ENCODE measurements at regions not wholly inside any gene's neighbourhood (a gene's known extent, or its start where the extent isn't known, plus 50 kb on each side); places are given as distances from the start of the nearest gene placed in this dataset.

GRCh38 chr6:23311211-23311610 is 741.8 kb downstream of the HDGFL1 start:
- Histone ChIP-seq H3K27ac (ENCODE audit: low read length) (no peak overlapping the region), H4K20me1 (ENCODE audit: insufficient read depth, low read length) (no peaks in the 10 kb centered on the region)
- no peak for TF ChIP-seq EZH2 (IDR thresholded peaks at IDR 0.05; ENCODE audit: borderline replicate concordance, low read depth, low read length, severe bottlenecking)

GRCh38 chr6:23316131-23316530 is 746.8 kb downstream of the HDGFL1 start:
- no peaks in the 10 kb centered on the region for H4K20me1 ChIP-seq (ENCODE audit: insufficient read depth, low read length)
- H2AFZ ChIP-seq (ENCODE audit: low read depth, low read length), result no peak overlapping the region
- H3K27me3 ChIP-seq (ENCODE audit: insufficient read depth, low read length, poor library complexity), result no peaks in the 10 kb centered on the region
- H3K36me3 ChIP-seq (ENCODE audit: insufficient read depth, low read length), result no peaks in the 10 kb centered on the region
- no peak overlapping the region for H3K4me3 ChIP-seq (ENCODE audit: low read depth in 1 of 2, low read length in 2 of 2)
- no peaks in the 10 kb centered on the region for H3K4me1 ChIP-seq (ENCODE audit: insufficient read depth, low read length)
- no peak overlapping the region for H3K27ac ChIP-seq (ENCODE audit: low read length)
- H3K79me2 ChIP-seq (ENCODE audit: insufficient read depth, low read length), result no peaks in the 10 kb centered on the region
- H3K9ac ChIP-seq (ENCODE audit: low read depth, low read length), result no peak overlapping the region
- TF ChIP-seq CTCF (IDR thresholded peaks at IDR 0.05; ENCODE audit: borderline replicate concordance, extremely low read depth, low read length, poor library complexity, severe bottlenecking), result no peak
- TF ChIP-seq EZH2 (IDR thresholded peaks at IDR 0.05; ENCODE audit: borderline replicate concordance, low read depth, low read length, severe bottlenecking), result no peak
- DNase-seq (no peak), ATAC-seq (ENCODE audit: insufficient read depth, low read depth) (no peak)
- no peak overlapping the region for H3K4me2 ChIP-seq (ENCODE audit: insufficient read depth, low read length)
- H3K9me3 ChIP-seq (ENCODE audit: insufficient read depth, low read length, severe bottlenecking), result no peaks in the 10 kb centered on the region

More at GRCh38 chr6:23311211-23311610, 741.8 kb downstream of the HDGFL1 start:
- H3K4me3 ChIP-seq (ENCODE audit: low read depth in 1 of 2, low read length in 2 of 2), result no peak overlapping the region
- DNase-seq, result no peak
- no peak overlapping the region for H2AFZ ChIP-seq (ENCODE audit: low read depth, low read length)
- no peaks in the 10 kb centered on the region for H3K4me1 ChIP-seq (ENCODE audit: insufficient read depth, low read length)
- no peaks in the 10 kb centered on the region for H3K9me3 ChIP-seq (ENCODE audit: insufficient read depth, low read length, severe bottlenecking)
- no peaks in the 10 kb centered on the region for H3K36me3 ChIP-seq (ENCODE audit: insufficient read depth, low read length)
- H3K27me3 ChIP-seq (ENCODE audit: insufficient read depth, low read length, poor library complexity), result no peaks in the 10 kb centered on the region
- H3K4me2 ChIP-seq (ENCODE audit: insufficient read depth, low read length), result no peak overlapping the region
- H3K79me2 ChIP-seq (ENCODE audit: insufficient read depth, low read length), result no peaks in the 10 kb centered on the region
- no peak overlapping the region for H3K9ac ChIP-seq (ENCODE audit: low read depth, low read length)
- ATAC-seq (ENCODE audit: insufficient read depth, low read depth), result no peak

GRCh38 chr6:23316931-23317330 is 747.6 kb downstream of the HDGFL1 start:
- Histone ChIP-seq H3K4me1 (ENCODE audit: insufficient read depth, low read length) (no peaks in the 10 kb centered on the region), H3K4me3 (ENCODE audit: low read depth in 1 of 2, low read length in 2 of 2) (no peak overlapping the region), H3K9me3 (ENCODE audit: insufficient read depth, low read length, severe bottlenecking) (no peaks in the 10 kb centered on the region), H2AFZ (ENCODE audit: low read depth, low read length) (no peak overlapping the region), H3K79me2 (ENCODE audit: insufficient read depth, low read length) (no peaks in the 10 kb centered on the region), H3K36me3 (ENCODE audit: insufficient read depth, low read length) (no peaks in the 10 kb centered on the region), H4K20me1 (ENCODE audit: insufficient read depth, low read length) (no peaks in the 10 kb centered on the region), H3K9ac (ENCODE audit: low read depth, low read length) (no peak overlapping the region), H3K4me2 (ENCODE audit: insufficient read depth, low read length) (no peak overlapping the region), H3K27ac (ENCODE audit: low read length) (no peak overlapping the region), H3K27me3 (ENCODE audit: insufficient read depth, low read length, poor library complexity) (no peaks in the 10 kb centered on the region)
- DNase-seq (no peak), ATAC-seq (ENCODE audit: insufficient read depth, low read depth) (no peak)
- TF ChIP-seq EZH2 (IDR thresholded peaks at IDR 0.05; ENCODE audit: borderline replicate concordance, low read depth, low read length, severe bottlenecking), result no peak
- no peak for TF ChIP-seq CTCF (IDR thresholded peaks at IDR 0.05; ENCODE audit: borderline replicate concordance, extremely low read depth, low read length, poor library complexity, severe bottlenecking)

GRCh38 chr6:23319582-23319981 is 750.2 kb downstream of the HDGFL1 start:
- H3K9me3 ChIP-seq (ENCODE audit: insufficient read depth, low read length, severe bottlenecking), result no peaks in the 10 kb centered on the region
- no peaks in the 10 kb centered on the region for H4K20me1 ChIP-seq (ENCODE audit: insufficient read depth, low read length)
- DNase-seq (no peak), ATAC-seq (ENCODE audit: insufficient read depth, low read depth) (no peak)
- H3K4me2 ChIP-seq (ENCODE audit: insufficient read depth, low read length), result no peak overlapping the region
- H3K4me3 ChIP-seq (ENCODE audit: low read depth in 1 of 2, low read length in 2 of 2), result no peak overlapping the region
- H3K79me2 ChIP-seq (ENCODE audit: insufficient read depth, low read length), result no peaks in the 10 kb centered on the region
- H3K27me3 ChIP-seq (ENCODE audit: insufficient read depth, low read length, poor library complexity), result no peaks in the 10 kb centered on the region
- no peak overlapping the region for H3K9ac ChIP-seq (ENCODE audit: low read depth, low read length)
- no peak overlapping the region for H2AFZ ChIP-seq (ENCODE audit: low read depth, low read length)
- TF ChIP-seq CTCF (IDR thresholded peaks at IDR 0.05; ENCODE audit: borderline replicate concordance, extremely low read depth, low read length, poor library complexity, severe bottlenecking) (no peak), EZH2 (IDR thresholded peaks at IDR 0.05; ENCODE audit: borderline replicate concordance, low read depth, low read length, severe bottlenecking) (no peak)
- H3K36me3 ChIP-seq (ENCODE audit: insufficient read depth, low read length), result no peaks in the 10 kb centered on the region
- no peaks in the 10 kb centered on the region for H3K4me1 ChIP-seq (ENCODE audit: insufficient read depth, low read length)
- H3K27ac ChIP-seq (ENCODE audit: low read length), result no peak overlapping the region

Measured in DND-41 (cell line).